ENCODE measurements at regions not wholly inside any gene's neighbourhood (a gene's known extent, or its start where the extent isn't known, plus 50 kb on each side); places are given as distances from the start of the nearest gene placed in this dataset.

DNA sequence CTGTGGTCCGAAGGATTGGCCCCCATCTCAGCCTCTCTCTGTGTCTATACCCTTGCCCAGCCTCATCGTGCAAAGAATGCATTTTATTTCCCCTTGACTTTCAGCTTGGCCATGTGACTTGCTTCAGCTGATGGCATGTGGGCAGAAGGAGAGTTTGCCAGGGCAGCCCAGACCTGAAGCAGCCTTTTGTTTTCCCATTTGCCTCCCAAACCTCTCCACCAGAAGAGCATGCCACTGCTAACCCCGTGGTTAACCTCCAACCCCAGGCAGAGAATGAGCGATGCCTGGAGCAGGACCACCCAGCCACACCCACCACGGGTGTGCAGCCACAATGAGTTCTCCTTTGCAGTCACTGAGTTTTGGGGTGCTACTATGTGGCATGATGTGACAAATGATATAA lies 136.4 kb downstream of the SETD4 start:
- Histone ChIP-seq H3K9me3 (ENCODE audit: low read length) (no peaks in the 10 kb centered on the region), H3K9ac (ENCODE audit: insufficient read depth, low read depth, low read length) (no peak overlapping the region), H3K79me2 (ENCODE audit: insufficient read depth, low read length) (no peaks in the 10 kb centered on the region), H4K20me1 (ENCODE audit: insufficient read depth, low read length) (no peaks in the 10 kb centered on the region), H3K36me3 (replicated peaks in 1 of 2; ENCODE audit: control insufficient read depth in 1 of 2, insufficient read depth in 2 of 2, low read length in 2 of 2) (no peaks in the 10 kb centered on the region), H3K4me3 (replicated peaks in 1 of 3; ENCODE audit: insufficient read depth in 1 of 3, low read depth in 2 of 3, low read length in 3 of 3) (no peak overlapping the region), H2AFZ (ENCODE audit: low read length) (no peak overlapping the region), H3K27ac (ENCODE audit: extremely low read length, insufficient read depth, low read length) (no peak overlapping the region), H3K27me3 (ENCODE audit: control insufficient read depth in 1 of 2, insufficient read depth in 2 of 2, low read length in 2 of 2) (no peaks in the 10 kb centered on the region), H3K4me2 (ENCODE audit: low read depth, low read length) (no peak overlapping the region), H3K4me1 (ENCODE audit: insufficient read depth, low read length) (peaks cover 45% of the 10 kb centered on the region)
- no peak for ATAC-seq
- in situ Hi-C loops (cut with HindIII; ENCODE audit: extremely low pct_ligation_motif_present, low pct_unique_long_range_greater_than_20kb), result no loop called here
- intact Hi-C loops (cut with micrococcal nuclease; ENCODE audit: unreplicated experiment), result no loop called here
- no peak for FAIRE-seq
- ChIA-PET POLR2A (no interaction called here), CTCF (ENCODE audit: low intra/inter-chr PET ratio, low total read pairs) (no interaction called here)
- no peak for TF ChIP-seq RNF219 (CRISPR knock-in tag; IDR thresholded peaks at IDR 0.05)
- no peak for TF ChIP-seq ZNF644 (CRISPR knock-in tag; IDR thresholded peaks at IDR 0.05; ENCODE audit: low read depth)
- TF ChIP-seq SMYD3 (CRISPR knock-in tag; IDR thresholded peaks at IDR 0.05), result no peak
- TF ChIP-seq ZXDC (CRISPR knock-in tag; IDR thresholded peaks at IDR 0.05), result no peak
- TF ChIP-seq DNMT3B (CRISPR knock-in tag; conservative IDR thresholded peaks at IDR 0.05), result no peak
- TF ChIP-seq JUN (CRISPR knock-in tag; IDR thresholded peaks at IDR 0.05), result no peak
- no peak for TF ChIP-seq HDAC2 (CRISPR knock-in tag; IDR thresholded peaks at IDR 0.05)
- TF ChIP-seq ZC3H4 (CRISPR knock-in tag; IDR thresholded peaks at IDR 0.05; ENCODE audit: borderline replicate concordance), result no peak
- TF ChIP-seq NFYB (CRISPR knock-in tag; IDR thresholded peaks at IDR 0.05), result no peak
- TF ChIP-seq U2AF2 (IDR thresholded peaks at IDR 0.05; ENCODE audit: low read depth, low read length), result no peak
- TF ChIP-seq DZIP1 (CRISPR knock-in tag; IDR thresholded peaks at IDR 0.05), result no peak
- TF ChIP-seq, protein P1, sequence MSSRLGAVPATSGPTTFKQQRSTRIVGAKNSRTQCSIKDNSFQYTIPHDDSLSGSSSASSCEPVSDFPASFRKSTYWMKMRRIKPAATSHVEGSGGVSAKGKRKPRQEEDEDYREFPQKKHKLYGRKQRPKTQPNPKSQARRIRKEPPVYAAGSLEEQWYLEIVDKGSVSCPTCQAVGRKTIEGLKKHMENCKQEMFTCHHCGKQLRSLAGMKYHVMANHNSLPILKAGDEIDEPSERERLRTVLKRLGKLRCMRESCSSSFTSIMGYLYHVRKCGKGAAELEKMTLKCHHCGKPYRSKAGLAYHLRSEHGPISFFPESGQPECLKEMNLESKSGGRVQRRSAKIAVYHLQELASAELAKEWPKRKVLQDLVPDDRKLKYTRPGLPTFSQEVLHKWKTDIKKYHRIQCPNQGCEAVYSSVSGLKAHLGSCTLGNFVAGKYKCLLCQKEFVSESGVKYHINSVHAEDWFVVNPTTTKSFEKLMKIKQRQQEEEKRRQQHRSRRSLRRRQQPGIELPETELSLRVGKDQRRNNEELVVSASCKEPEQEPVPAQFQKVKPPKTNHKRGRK (CRISPR knock-in tag; IDR thresholded peaks at IDR 0.05), result no peak
- TF ChIP-seq HIVEP1 (CRISPR knock-in tag; IDR thresholded peaks at IDR 0.05), result no peak
- no peak for TF ChIP-seq ZNF569 (CRISPR knock-in tag; IDR thresholded peaks at IDR 0.05; ENCODE audit: borderline replicate concordance)
- no peak for TF ChIP-seq ZGPAT (CRISPR knock-in tag; IDR thresholded peaks at IDR 0.05)
- no peak for TF ChIP-seq ZSCAN21 (CRISPR knock-in tag; IDR thresholded peaks at IDR 0.05; ENCODE audit: borderline replicate concordance)
- no peak for DNase-seq (ENCODE audit: low spot score)
- WGBS (ENCODE audit: low lambda C conversion rate), result 69% methylated on average over 5 of the region's 5 CpGs
- no TSS peak for BruUV-seq (replicated peaks)

Data from HepG2 (cell line).